ENCODE measurements at regions not wholly inside any gene's neighbourhood (a gene's known extent, or its start where the extent isn't known, plus 50 kb on each side); places are given as distances from the start of the nearest gene placed in this dataset.

GRCh38 chr13:84553227-84553626, 671.0 kb upstream of the SLITRK1 start:
- TF ChIP-seq EZH2 (IDR thresholded peaks at IDR 0.05; ENCODE audit: low read length, unreplicated experiment) (no peak), CTCF (conservative IDR thresholded peaks at IDR 0.05; ENCODE audit: low read depth, low read length) (no peak), EZH2phosphoT487 (IDR thresholded peaks at IDR 0.05; ENCODE audit: borderline replicate concordance, low read length) (no peak)
- H3F3A ChIP-seq (ENCODE audit: low read length, unreplicated experiment) = no peaks in the 10 kb centered on the region
- ATAC-seq = no peak
- no peak overlapping the region for H3K9ac ChIP-seq (ENCODE audit: low read length)
- BruUV-seq (replicated peaks) = no TSS peak
- H4K20me1 ChIP-seq (ENCODE audit: low read length) = no peaks in the 10 kb centered on the region
- ChIA-PET POLR2A (ENCODE audit: unreplicated experiment) (no interaction called here), CTCF (no interaction called here)
- intact Hi-C loops (cut with micrococcal nuclease) = no loop called here
- H3K4me2 ChIP-seq (ENCODE audit: low read length) = no peak overlapping the region
- DNase-seq = no peak
- no peak overlapping the region for H3K27ac ChIP-seq (ENCODE audit: low read length)
- no peaks in the 10 kb centered on the region for H3K4me1 ChIP-seq (ENCODE audit: insufficient read depth, low read length)
- H3K36me3 ChIP-seq (ENCODE audit: low read depth, low read length) = no peaks in the 10 kb centered on the region
- H3K27me3 ChIP-seq (ENCODE audit: low read length) = no peaks in the 10 kb centered on the region
- H3K4me3 ChIP-seq (ENCODE audit: low read length) = no peak overlapping the region
- no peaks in the 10 kb centered on the region for H3K9me3 ChIP-seq (ENCODE audit: low read length)
- no peaks in the 10 kb centered on the region for H3K9me2 ChIP-seq (replicated peaks; ENCODE audit: low read length)
- H3K79me2 ChIP-seq (ENCODE audit: low read length) = no peaks in the 10 kb centered on the region
- no peak overlapping the region for H2AFZ ChIP-seq (ENCODE audit: low read length)

DNA sequence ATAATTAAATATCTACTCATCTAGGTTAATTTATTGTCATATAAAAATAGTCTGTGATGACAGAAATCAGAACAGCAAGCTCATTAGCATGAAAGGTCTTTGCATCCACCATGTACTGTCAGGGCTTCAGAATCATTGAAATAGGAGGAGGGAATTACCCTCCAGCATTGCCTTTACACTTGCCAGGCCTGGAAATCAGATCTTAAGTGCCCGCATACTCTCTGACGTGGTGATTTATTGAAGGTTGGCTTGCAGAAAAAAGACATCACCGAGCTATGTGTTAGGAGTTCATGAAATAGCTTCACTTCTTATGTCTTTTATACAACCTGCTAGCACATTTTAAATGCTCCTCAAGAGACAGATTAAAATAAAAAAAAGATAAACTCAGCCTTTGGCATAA, 661.7 kb upstream of the SLITRK1 start:
- Histone ChIP-seq H3K9ac (ENCODE audit: low read length) (no peak overlapping the region), H3K9me2 (replicated peaks; ENCODE audit: low read length) (no peaks in the 10 kb centered on the region), H3F3A (ENCODE audit: low read length, unreplicated experiment) (no peaks in the 10 kb centered on the region), H2AFZ (ENCODE audit: low read length) (no peak overlapping the region), H3K9me3 (ENCODE audit: low read length) (no peaks in the 10 kb centered on the region), H3K4me1 (ENCODE audit: insufficient read depth, low read length) (no peaks in the 10 kb centered on the region), H3K36me3 (ENCODE audit: low read depth, low read length) (no peaks in the 10 kb centered on the region), H3K4me2 (ENCODE audit: low read length) (no peak overlapping the region), H3K27me3 (ENCODE audit: low read length) (no peaks in the 10 kb centered on the region), H3K79me2 (ENCODE audit: low read length) (no peaks in the 10 kb centered on the region), H3K27ac (ENCODE audit: low read length) (no peak overlapping the region), H4K20me1 (ENCODE audit: low read length) (no peaks in the 10 kb centered on the region), H3K4me3 (ENCODE audit: low read length) (no peak overlapping the region)
- POLR2A ChIA-PET (ENCODE audit: unreplicated experiment) = no interaction called here
- no TSS peak for BruUV-seq (replicated peaks)
- DNase-seq (no peak), ATAC-seq (no peak)
- CTCF ChIA-PET = no interaction called here
- intact Hi-C loops (cut with micrococcal nuclease) = no loop called here
- TF ChIP-seq CTCF (conservative IDR thresholded peaks at IDR 0.05; ENCODE audit: low read depth, low read length) (no peak), EZH2phosphoT487 (IDR thresholded peaks at IDR 0.05; ENCODE audit: borderline replicate concordance, low read length) (no peak), EZH2 (IDR thresholded peaks at IDR 0.05; ENCODE audit: low read length, unreplicated experiment) (no peak)

DNA sequence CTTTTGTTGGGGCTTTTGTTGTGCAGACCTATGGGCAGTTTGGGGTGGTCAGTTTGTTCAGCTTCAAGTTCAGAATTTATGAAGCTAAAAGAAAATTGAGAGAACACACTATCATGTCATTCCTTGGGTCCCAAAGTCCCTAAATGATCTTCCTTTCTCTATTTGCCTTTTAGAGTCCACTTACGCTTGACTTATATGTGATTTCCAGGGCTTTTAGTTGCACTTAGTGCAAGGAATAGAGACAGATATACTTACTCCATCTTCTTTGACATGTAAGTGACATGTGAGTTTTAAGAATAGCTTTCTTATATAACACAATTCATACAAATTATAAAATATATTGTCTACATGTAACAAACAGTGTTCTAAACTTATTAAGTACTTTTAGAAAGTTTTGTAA, 660.1 kb upstream of the SLITRK1 start:
- no peak for ATAC-seq
- CTCF ChIA-PET = no interaction called here
- H3K9me3 ChIP-seq (ENCODE audit: low read length) = no peaks in the 10 kb centered on the region

More for the DNA sequence above, 660.1 kb upstream of the SLITRK1 start:
- Histone ChIP-seq H3K79me2 (ENCODE audit: low read length) (no peaks in the 10 kb centered on the region), H3K36me3 (ENCODE audit: low read depth, low read length) (no peaks in the 10 kb centered on the region), H3K9ac (ENCODE audit: low read length) (no peak overlapping the region), H3K27me3 (ENCODE audit: low read length) (no peaks in the 10 kb centered on the region), H3K9me2 (replicated peaks; ENCODE audit: low read length) (no peaks in the 10 kb centered on the region), H3K27ac (ENCODE audit: low read length) (no peak overlapping the region), H3K4me1 (ENCODE audit: insufficient read depth, low read length) (no peaks in the 10 kb centered on the region), H3F3A (ENCODE audit: low read length, unreplicated experiment) (no peaks in the 10 kb centered on the region), H4K20me1 (ENCODE audit: low read length) (no peaks in the 10 kb centered on the region), H2AFZ (ENCODE audit: low read length) (no peak overlapping the region), H3K4me2 (ENCODE audit: low read length) (no peak overlapping the region), H3K4me3 (ENCODE audit: low read length) (no peak overlapping the region)
- DNase-seq = no peak
- intact Hi-C loops (cut with micrococcal nuclease) = no loop called here
- no peak for TF ChIP-seq EZH2 (IDR thresholded peaks at IDR 0.05; ENCODE audit: low read length, unreplicated experiment)
- TF ChIP-seq CTCF (conservative IDR thresholded peaks at IDR 0.05; ENCODE audit: low read depth, low read length) = no peak
- TF ChIP-seq EZH2phosphoT487 (IDR thresholded peaks at IDR 0.05; ENCODE audit: borderline replicate concordance, low read length) = no peak
- POLR2A ChIA-PET (ENCODE audit: unreplicated experiment) = no interaction called here
- BruUV-seq (replicated peaks) = no TSS peak
